Uterus (tissue), 2 donors: ENCODE measurements at regions not wholly inside any gene's neighbourhood (a gene's known extent, or its start where the extent isn't known, plus 50 kb on each side); places are given as distances from the start of the nearest gene placed in this dataset.

Experiments
- POLR2A ChIP-seq, 2 donors: fragments of 450-650 bp; IDR thresholded peaks; one replicate each; pipeline ENCODE4 v1.6.1; 2016; ENCODE audit warnings: antibody characterized with exemption in 2 of 2, mild to moderate bottlenecking in 1 of 2, moderate library complexity in 1 of 2
- TF ChIP-seq, protein P1 (sequence below), 4 experiments: fragments of 200-600 bp in 2 of 4; fragments of 450-650 bp in 2 of 4; sonication (generic) in 2 of 4; IDR thresholded peaks; one replicate each; pipeline ENCODE4 v1.5.1; 2016 to 2019; ENCODE audit warnings: antibody characterized with exemption in 4 of 4, mild to moderate bottlenecking in 2 of 4, moderate library complexity in 1 of 4

- TF ChIP-seq, protein P1, sequence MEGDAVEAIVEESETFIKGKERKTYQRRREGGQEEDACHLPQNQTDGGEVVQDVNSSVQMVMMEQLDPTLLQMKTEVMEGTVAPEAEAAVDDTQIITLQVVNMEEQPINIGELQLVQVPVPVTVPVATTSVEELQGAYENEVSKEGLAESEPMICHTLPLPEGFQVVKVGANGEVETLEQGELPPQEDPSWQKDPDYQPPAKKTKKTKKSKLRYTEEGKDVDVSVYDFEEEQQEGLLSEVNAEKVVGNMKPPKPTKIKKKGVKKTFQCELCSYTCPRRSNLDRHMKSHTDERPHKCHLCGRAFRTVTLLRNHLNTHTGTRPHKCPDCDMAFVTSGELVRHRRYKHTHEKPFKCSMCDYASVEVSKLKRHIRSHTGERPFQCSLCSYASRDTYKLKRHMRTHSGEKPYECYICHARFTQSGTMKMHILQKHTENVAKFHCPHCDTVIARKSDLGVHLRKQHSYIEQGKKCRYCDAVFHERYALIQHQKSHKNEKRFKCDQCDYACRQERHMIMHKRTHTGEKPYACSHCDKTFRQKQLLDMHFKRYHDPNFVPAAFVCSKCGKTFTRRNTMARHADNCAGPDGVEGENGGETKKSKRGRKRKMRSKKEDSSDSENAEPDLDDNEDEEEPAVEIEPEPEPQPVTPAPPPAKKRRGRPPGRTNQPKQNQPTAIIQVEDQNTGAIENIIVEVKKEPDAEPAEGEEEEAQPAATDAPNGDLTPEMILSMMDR (IDR thresholded peaks at IDR 0.05): no peak
- no peak for TF ChIP-seq POLR2A (IDR thresholded peaks at IDR 0.05)
These were observed 1702.9 kb upstream of the B3GALT2 start for GRCh38 chr1:194889310-194889709.
